ENCODE measurements at regions not wholly inside any gene's neighbourhood (a gene's known extent, or its start where the extent isn't known, plus 50 kb on each side); places are given as distances from the start of the nearest gene placed in this dataset.

GRCh38 chr13:107130566-107130965, 562.6 kb upstream of the ARGLU1 start:
- no peaks in the 10 kb centered on the region for H3K4me1 ChIP-seq (replicated peaks in 1 of 2; ENCODE audit: control insufficient read depth in 2 of 2, insufficient read depth in 2 of 2, low read length in 2 of 2)
- no peak overlapping the region for H3K27ac ChIP-seq (ENCODE audit: extremely low read depth, low read depth, low read length)
- ATAC-seq (no peak), FAIRE-seq (no peak), DNase-seq (ENCODE audit: extremely low read depth in 1 of 4, low spot score in 3 of 4) (no peak)
- no peaks in the 10 kb centered on the region for H3K9me1 ChIP-seq (ENCODE audit: control insufficient read depth, insufficient read depth, low read length)
- H3K36me3 ChIP-seq (ENCODE audit: control insufficient read depth, insufficient read depth, low read length), result no peaks in the 10 kb centered on the region
- H3K9me3 ChIP-seq (replicated peaks; ENCODE audit: control insufficient read depth, insufficient read depth, low read depth, low read length), result no peaks in the 10 kb centered on the region
- H3K79me2 ChIP-seq (ENCODE audit: control insufficient read depth, insufficient read depth, low read length), result no peaks in the 10 kb centered on the region
- CTCF ChIA-PET (ENCODE audit: low intra/inter-chr PET ratio), result no interaction called here
- TF ChIP-seq ZNF778 (CRISPR knock-in tag; IDR thresholded peaks at IDR 0.05), result no peak
- TF ChIP-seq NR2F6 (CRISPR knock-in tag; IDR thresholded peaks at IDR 0.05), result no peak
- TF ChIP-seq HNRNPLL (IDR thresholded peaks at IDR 0.05; ENCODE audit: low read depth, low read length, poor library complexity, severe bottlenecking), result no peak
- TF ChIP-seq ZNF239 (CRISPR knock-in tag; IDR thresholded peaks at IDR 0.05), result no peak
- TF ChIP-seq ZNF785 (CRISPR knock-in tag; IDR thresholded peaks at IDR 0.05), result no peak
- no peak for TF ChIP-seq ZMIZ1 (IDR thresholded peaks at IDR 0.05; ENCODE audit: low read depth in 2 of 2, low read length in 2 of 2)
- TF ChIP-seq SMARCA5 (IDR thresholded peaks at IDR 0.05), result no peak
- TF ChIP-seq ZEB2 (IDR thresholded peaks at IDR 0.05), result no peak
- TF ChIP-seq ZNF511 (CRISPR knock-in tag; IDR thresholded peaks at IDR 0.05), result no peak
- no peak for TF ChIP-seq SREBF1 (IDR thresholded peaks at IDR 0.05; ENCODE audit: borderline replicate concordance, low read depth, low read length)
- no peak for TF ChIP-seq KLF13 (tag; IDR thresholded peaks at IDR 0.05; ENCODE audit: borderline replicate concordance, low read depth)
- no peak overlapping the region for H3K4me3 ChIP-seq
- POLR2A ChIA-PET, result no interaction called here
- H2AFZ ChIP-seq (ENCODE audit: low read depth, low read length), result no peak overlapping the region
- in situ Hi-C loops (cut with MboI), result no loop called here
- no peak overlapping the region for H3K9ac ChIP-seq (ENCODE audit: insufficient read depth in 1 of 2, low read depth in 2 of 2, low read length in 2 of 2)
- H4K20me1 ChIP-seq (replicated peaks; ENCODE audit: control insufficient read depth, insufficient read depth, low read length), result no peaks in the 10 kb centered on the region
- H3K4me2 ChIP-seq (ENCODE audit: insufficient read depth, low read length), result no peak overlapping the region
- 14% methylated on average over 1 of the region's 1 CpG for WGBS (ENCODE audit: insufficient coverage, low coverage, missing lambda C conversion rate)
- no peaks in the 10 kb centered on the region for H3K27me3 ChIP-seq (ENCODE audit: control insufficient read depth in 2 of 2, insufficient read depth in 2 of 2, low read length in 2 of 2)
- BruUV-seq (replicated peaks), result no TSS peak
- intact Hi-C loops (cut with micrococcal nuclease), result no loop called here

All from K562 (cell line).